ENCODE measurements at regions not wholly inside any gene's neighbourhood (a gene's known extent, or its start where the extent isn't known, plus 50 kb on each side); places are given as distances from the start of the nearest gene placed in this dataset.

- no peaks in the 10 kb centered on the region for H3K4me1 Mint-ChIP-seq
- WGBS (ENCODE audit: insufficient coverage), result 78% methylated on average over 8 of the region's 9 CpGs
- no peak overlapping the region for H3K4me3 Mint-ChIP-seq
- no peak overlapping the region for H3K27ac Mint-ChIP-seq
- H3K9me3 Mint-ChIP-seq, result peaks cover 2 to 3% of the 10 kb centered on the region in 2 donors
- no peaks in the 10 kb centered on the region for H3K27me3 ChIP-seq (ENCODE audit: control insufficient read depth, insufficient read depth, low read length)
- H3K36me3 Mint-ChIP-seq, result no peaks in the 10 kb centered on the region
- H3K27me3 Mint-ChIP-seq (ENCODE audit: low read depth in 2 of 2), result no peaks in the 10 kb centered on the region
- H3K4me3 ChIP-seq (ENCODE audit: low read length), result no peak overlapping the region
- intact Hi-C loops (cut with micrococcal nuclease), result no loop called here
- H3K4me1 ChIP-seq (ENCODE audit: control insufficient read depth, insufficient read depth, low read length), result no peaks in the 10 kb centered on the region
- no peak for DNase-seq
- no peak overlapping the region for H3K27ac ChIP-seq (ENCODE audit: low read length)
- no peak for TF ChIP-seq CTCF (IDR thresholded peaks at IDR 0.05)
- peaks cover 4% of the 10 kb centered on the region for H3K9me3 ChIP-seq (ENCODE audit: control insufficient read depth, insufficient read depth, low read length)
- no peaks in the 10 kb centered on the region for H3K36me3 ChIP-seq (ENCODE audit: control insufficient read depth, insufficient read depth, low read length)
- no peak for ATAC-seq
Measured at GRCh38 chr12:128025589-128026245, 241.3 kb upstream of the TMEM132C start.

GRCh38 chr12:128026696-128027574 is 240.0 kb upstream of the TMEM132C start:
- peaks cover 2 to 3% of the 10 kb centered on the region in 2 donors for H3K9me3 Mint-ChIP-seq
- no peak for TF ChIP-seq CTCF (IDR thresholded peaks at IDR 0.05)
- DNase-seq (no peak), ATAC-seq (no peak)
- no peaks in the 10 kb centered on the region for H3K27me3 ChIP-seq (ENCODE audit: control insufficient read depth, insufficient read depth, low read length)
- WGBS (ENCODE audit: insufficient coverage), result 77% methylated on average over 6 of the region's 6 CpGs
- H3K27me3 Mint-ChIP-seq (ENCODE audit: low read depth in 2 of 2), result no peaks in the 10 kb centered on the region
- H3K4me3 Mint-ChIP-seq, result no peak overlapping the region
- H3K4me1 Mint-ChIP-seq, result no peaks in the 10 kb centered on the region
- no peak overlapping the region for H3K27ac ChIP-seq (ENCODE audit: low read length)
- H3K9me3 ChIP-seq (ENCODE audit: control insufficient read depth, insufficient read depth, low read length), result peaks cover 4% of the 10 kb centered on the region
- H3K36me3 Mint-ChIP-seq, result no peaks in the 10 kb centered on the region
- no peak overlapping the region for H3K27ac Mint-ChIP-seq
- no peak overlapping the region for H3K4me3 ChIP-seq (ENCODE audit: low read length)
- intact Hi-C loops (cut with micrococcal nuclease), result no loop called here
- no peaks in the 10 kb centered on the region for H3K36me3 ChIP-seq (ENCODE audit: control insufficient read depth, insufficient read depth, low read length)
- no peaks in the 10 kb centered on the region for H3K4me1 ChIP-seq (ENCODE audit: control insufficient read depth, insufficient read depth, low read length)

- Mint-ChIP-seq H3K36me3 (no peaks in the 10 kb centered on the region), H3K27me3 (ENCODE audit: low read depth in 2 of 2) (no peaks in the 10 kb centered on the region), H3K4me3 (no peak overlapping the region), H3K9me3 (no peaks in the 10 kb centered on the region), H3K4me1 (no peaks in the 10 kb centered on the region), H3K27ac (no peak overlapping the region)
- intact Hi-C loops (cut with micrococcal nuclease), result no loop called here
- DNase-seq (no peak), ATAC-seq (no peak)
- Histone ChIP-seq H3K4me1 (ENCODE audit: control insufficient read depth, insufficient read depth, low read length) (no peaks in the 10 kb centered on the region), H3K27ac (ENCODE audit: low read length) (no peak overlapping the region), H3K36me3 (ENCODE audit: control insufficient read depth, insufficient read depth, low read length) (no peaks in the 10 kb centered on the region), H3K9me3 (ENCODE audit: control insufficient read depth, insufficient read depth, low read length) (no peaks in the 10 kb centered on the region), H3K27me3 (ENCODE audit: control insufficient read depth, insufficient read depth, low read length) (no peaks in the 10 kb centered on the region), H3K4me3 (ENCODE audit: low read length) (no peak overlapping the region)
- 94% methylated on average over 2 of the region's 2 CpGs for WGBS (ENCODE audit: insufficient coverage)
- TF ChIP-seq CTCF (IDR thresholded peaks at IDR 0.05), result no peak
Measured at GRCh38 chr12:128033473-128033872, 233.5 kb upstream of the TMEM132C start.

All from natural killer cell (primary cell).